Loucy (cell line): ENCODE measurements at regions not wholly inside any gene's neighbourhood (a gene's known extent, or its start where the extent isn't known, plus 50 kb on each side); places are given as distances from the start of the nearest gene placed in this dataset.

Experiments used
- H2AFZ ChIP-seq: fragments of 200-600 bp; sonication (generic); 2 replicates; pipeline ENCODE4 v1.6.0; 2016; ENCODE audit warnings: antibody characterized with exemption, mild to moderate bottlenecking, low read length, moderate library complexity
- H3F3A ChIP-seq: fragments of 200-600 bp; 2 replicates; pipeline ENCODE4 v1.6.0; 2016; ENCODE audit warnings: antibody characterized with exemption, low read depth, mild to moderate bottlenecking
- H3K27me3 ChIP-seq: fragments of 200-600 bp; sonication (generic); 2 replicates; pipeline ENCODE4 v1.6.1; 2014; ENCODE audit warnings: low read length, mild to moderate bottlenecking; ENCODE audit not compliant: insufficient read depth, poor library complexity, severe bottlenecking
- H3K36me3 ChIP-seq: fragments of 200-600 bp; sonication (generic); 2 replicates; pipeline ENCODE4 v1.6.1; 2016; ENCODE audit warnings: low read length; ENCODE audit not compliant: insufficient read depth
- H3K4me1 ChIP-seq: fragments of 200-600 bp; sonication (generic); 2 replicates; pipeline ENCODE4 v1.5.1; 2014; ENCODE audit warnings: low read length, mild to moderate bottlenecking; ENCODE audit not compliant: insufficient read depth, poor library complexity, severe bottlenecking
- H3K4me2 ChIP-seq: fragments of 200-600 bp; sonication (generic); 2 replicates; pipeline ENCODE4 v1.6.0; 2014; ENCODE audit warnings: antibody characterized with exemption, low read length, low read depth, mild to moderate bottlenecking; ENCODE audit not compliant: poor library complexity, severe bottlenecking
- H3K4me3 ChIP-seq: fragments of 200-600 bp; sonication (generic); 2 replicates; pipeline ENCODE4 v1.5.1; 2014; ENCODE audit warnings: low read length, mild to moderate bottlenecking, mixed read lengths; ENCODE audit not compliant: poor library complexity, severe bottlenecking
- H3K79me2 ChIP-seq: fragments of 200-600 bp; sonication (generic); 2 replicates; pipeline ENCODE4 v1.6.1; 2014; ENCODE audit warnings: low read length; ENCODE audit not compliant: insufficient read depth
- H3K9ac ChIP-seq: fragments of 200-600 bp; sonication (generic); 2 replicates; pipeline ENCODE4 v1.6.0; 2014; ENCODE audit warnings: mild to moderate bottlenecking, low read depth, low read length, moderate library complexity; ENCODE audit not compliant: poor library complexity, severe bottlenecking
- H3K9me2 ChIP-seq: fragments of 200-600 bp; sonication (generic); replicated peaks from 2 replicates; pipeline ENCODE4 v1.6.1; 2016; ENCODE audit warnings: low read depth, low read length, mixed read lengths
- H3K9me3 ChIP-seq: fragments of 200-600 bp; sonication (generic); 2 replicates; pipeline ENCODE4 v1.6.1; 2014; ENCODE audit warnings: mild to moderate bottlenecking, antibody characterized with exemption, low read length, low read depth; ENCODE audit not compliant: insufficient read depth
- H4K20me1 ChIP-seq: fragments of 200-600 bp; sonication (generic); 2 replicates; pipeline ENCODE4 v1.6.0; 2014; ENCODE audit warnings: antibody characterized with exemption, low read length, mild to moderate bottlenecking; ENCODE audit not compliant: insufficient read depth, poor library complexity, severe bottlenecking
- CTCF ChIP-seq: fragments of 200-600 bp; sonication (generic); conservative IDR thresholded peaks from 2 replicates; pipeline ENCODE4 v1.5.1; 2014; ENCODE audit warnings: mild to moderate bottlenecking, antibody characterized with exemption, low read length
- EZH2phosphoT487 ChIP-seq: fragments of 200-600 bp; IDR thresholded peaks from 2 replicates; pipeline ENCODE4 v1.6.1; 2018; ENCODE audit warnings: antibody characterized with exemption, mild to moderate bottlenecking, moderate library complexity, borderline replicate concordance

- no peaks in the 10 kb centered on the region for H3K27me3 ChIP-seq
- no peak overlapping the region for H2AFZ ChIP-seq
- no peaks in the 10 kb centered on the region for H3K4me1 ChIP-seq
- no peak overlapping the region for H3K4me3 ChIP-seq
- no peak overlapping the region for H3K9ac ChIP-seq
- H3F3A ChIP-seq = no peaks in the 10 kb centered on the region
- no peaks in the 10 kb centered on the region for H3K36me3 ChIP-seq
- no peaks in the 10 kb centered on the region for H4K20me1 ChIP-seq
- H3K9me2 ChIP-seq = no peaks in the 10 kb centered on the region
- no peak overlapping the region for H3K4me2 ChIP-seq
- H3K79me2 ChIP-seq = no peaks in the 10 kb centered on the region
- TF ChIP-seq CTCF (no peak), EZH2phosphoT487 (no peak)
- H3K9me3 ChIP-seq = no peaks in the 10 kb centered on the region
Measured at GRCh38 chr6:155599160-155599559, 143.5 kb upstream of the NOX3 start.

DNA sequence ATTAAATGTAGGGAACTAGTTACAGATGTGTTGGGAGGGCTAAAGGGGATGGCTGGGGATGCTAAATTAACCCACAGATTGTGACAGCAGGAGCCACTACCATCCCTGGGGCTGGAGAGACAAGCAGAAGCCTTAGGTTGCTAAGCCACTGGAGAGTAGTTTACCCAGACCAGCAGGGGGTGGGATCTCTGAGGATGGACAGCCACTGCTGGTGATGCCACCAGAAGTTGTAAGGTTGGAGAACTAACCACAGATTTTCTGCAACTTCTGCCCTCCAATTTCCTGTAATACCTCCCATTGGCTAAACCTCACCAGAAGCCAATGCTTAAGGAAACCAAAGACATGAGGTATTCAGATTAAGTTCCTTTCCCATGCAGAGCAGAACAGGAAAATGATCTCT lies 139.6 kb upstream of the NOX3 start:
- H3K36me3 ChIP-seq = no peaks in the 10 kb centered on the region
- H3K4me3 ChIP-seq = no peak overlapping the region
- H2AFZ ChIP-seq = no peak overlapping the region
- H3K9me3 ChIP-seq = no peaks in the 10 kb centered on the region
- no peak for TF ChIP-seq EZH2phosphoT487
- 0 out of 2 replicates have a peak, but pooled peaks have one; percentile 24 for TF ChIP-seq CTCF
- H3K4me2 ChIP-seq = no peak overlapping the region
- no peaks in the 10 kb centered on the region for H3K27me3 ChIP-seq
- H4K20me1 ChIP-seq = no peaks in the 10 kb centered on the region
- no peaks in the 10 kb centered on the region for H3K4me1 ChIP-seq
- H3K9ac ChIP-seq = no peak overlapping the region
- H3K9me2 ChIP-seq = no peaks in the 10 kb centered on the region
- H3K79me2 ChIP-seq = no peaks in the 10 kb centered on the region
- H3F3A ChIP-seq = no peaks in the 10 kb centered on the region

- no peak overlapping the region for H3K9ac ChIP-seq
- H3K9me3 ChIP-seq = no peaks in the 10 kb centered on the region
- no peak for TF ChIP-seq EZH2phosphoT487
- TF ChIP-seq CTCF = no peak
- no peaks in the 10 kb centered on the region for H3K9me2 ChIP-seq
- no peak overlapping the region for H3K4me2 ChIP-seq
- no peak overlapping the region for H3K4me3 ChIP-seq
- H4K20me1 ChIP-seq = no peaks in the 10 kb centered on the region
- no peaks in the 10 kb centered on the region for H3K27me3 ChIP-seq
- H3K79me2 ChIP-seq = no peaks in the 10 kb centered on the region
- H2AFZ ChIP-seq = no peak overlapping the region
- H3F3A ChIP-seq = no peaks in the 10 kb centered on the region
- H3K36me3 ChIP-seq = no peaks in the 10 kb centered on the region
- H3K4me1 ChIP-seq = no peaks in the 10 kb centered on the region
Measured at GRCh38 chr6:155591741-155592140, 136.1 kb upstream of the NOX3 start.
